NCI-H82 treated with DMSO at 0.1 percent for 48 hours (cell line): ENCODE measurements at regions not wholly inside any gene's neighbourhood (a gene's known extent, or its start where the extent isn't known, plus 50 kb on each side); places are given as distances from the start of the nearest gene placed in this dataset.
A peak's percentile ranks its signal among the peaks of the same experiment; 100 is the strongest.
"Not testable (repeated sequence)": the region's sequence is repeated elsewhere in the genome, so short reads cannot be mapped to it uniquely, and the experiment has no call there.

Source experiments
- DNase-seq: peaks from one replicate; lab custom pipeline; 2025; ENCODE audit not compliant: unreplicated experiment; lab: John Stamatoyannopoulos, UW

GRCh38 chr13:90448466-90449037 lies 898.9 kb upstream of the MIR17HG start:
- peak; percentile 63 for DNase-seq

GRCh38 chr13:90453342-90453741 lies 894.1 kb upstream of the MIR17HG start:
- DNase-seq: no peak

GRCh38 chr13:90454002-90454636 lies 893.4 kb upstream of the MIR17HG start:
- DNase-seq: no peak

- no peak for DNase-seq
Observed at GRCh38 chr13:90455067-90455466, 892.4 kb upstream of the MIR17HG start.

GRCh38 chr13:90455823-90456222 lies 891.7 kb upstream of the MIR17HG start:
- DNase-seq: no peak

GRCh38 chr13:90461398-90461797 lies 886.1 kb upstream of the MIR17HG start:
- no peak for DNase-seq

- DNase-seq: no peak
Observed at GRCh38 chr13:90477216-90477615, 870.3 kb upstream of the MIR17HG start.

- DNase-seq: no peak
Observed at GRCh38 chr13:90483906-90484305, 863.6 kb upstream of the MIR17HG start.

- no peak for DNase-seq
Observed at GRCh38 chr13:90485436-90485835, 862.1 kb upstream of the MIR17HG start.

- no peak for DNase-seq
Observed at GRCh38 chr13:90492872-90493271, 854.6 kb upstream of the MIR17HG start.

GRCh38 chr13:90493667-90494066 lies 853.8 kb upstream of the MIR17HG start:
- no peak for DNase-seq

- DNase-seq: not testable (repeated sequence)
Observed at GRCh38 chr13:90494849-90495248, 852.6 kb upstream of the MIR17HG start.

- no peak for DNase-seq
Observed at GRCh38 chr13:90498096-90498495, 849.4 kb upstream of the MIR17HG start.

GRCh38 chr13:90498816-90499215 lies 848.7 kb upstream of the MIR17HG start:
- DNase-seq: no peak

GRCh38 chr13:90500569-90500968 lies 846.9 kb upstream of the MIR17HG start:
- DNase-seq: no peak

GRCh38 chr13:90502153-90502552 lies 845.3 kb upstream of the MIR17HG start:
- no peak for DNase-seq

- DNase-seq: no peak
Observed at GRCh38 chr13:90502762-90503161, 844.7 kb upstream of the MIR17HG start.

- DNase-seq: no peak
Observed at GRCh38 chr13:90510319-90510718, 837.2 kb upstream of the MIR17HG start.

GRCh38 chr13:90511903-90512302 lies 835.6 kb upstream of the MIR17HG start:
- DNase-seq: no peak

- not testable (repeated sequence) for DNase-seq
Observed at GRCh38 chr13:90514712-90515111, 832.8 kb upstream of the MIR17HG start.

GRCh38 chr13:90518417-90518816 lies 829.1 kb upstream of the MIR17HG start:
- no peak for DNase-seq

- DNase-seq: no peak
Observed at GRCh38 chr13:90519157-90519556, 828.3 kb upstream of the MIR17HG start.

GRCh38 chr13:90526711-90527110 lies 820.8 kb upstream of the MIR17HG start:
- no peak for DNase-seq
